ENCODE measurements at regions not wholly inside any gene's neighbourhood (a gene's known extent, or its start where the extent isn't known, plus 50 kb on each side); places are given as distances from the start of the nearest gene placed in this dataset.

DNA sequence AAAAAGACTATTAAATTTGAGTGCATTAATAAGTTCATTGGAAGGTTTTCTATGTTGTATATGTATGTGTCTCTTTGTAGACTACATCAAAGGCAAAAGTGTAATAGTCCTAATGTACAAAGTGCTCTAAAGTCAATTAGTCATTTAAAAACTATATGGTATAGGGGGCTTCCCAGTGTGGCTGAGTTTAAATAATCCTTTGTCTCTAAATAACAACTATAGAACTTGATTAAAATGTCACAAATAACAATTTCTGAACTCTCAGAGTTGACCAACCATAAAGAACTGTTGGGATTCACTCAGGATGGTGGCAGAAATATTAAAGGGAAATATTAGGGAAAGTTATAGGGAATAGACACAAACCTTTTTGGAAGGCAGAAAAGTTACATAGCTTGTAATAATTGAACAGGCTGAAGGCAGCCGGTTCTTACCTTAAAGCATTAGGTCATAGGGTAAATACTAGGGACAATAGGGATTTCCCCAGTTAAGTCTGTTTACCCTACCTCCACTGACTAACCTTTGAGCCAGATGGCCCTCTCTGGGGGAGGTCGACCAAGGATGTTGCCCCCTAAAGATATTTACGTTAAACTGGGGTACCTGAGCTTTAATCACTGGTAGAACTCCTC is 1054.2 kb downstream of the ARAP2 start:
- TF ChIP-seq, protein P1, sequence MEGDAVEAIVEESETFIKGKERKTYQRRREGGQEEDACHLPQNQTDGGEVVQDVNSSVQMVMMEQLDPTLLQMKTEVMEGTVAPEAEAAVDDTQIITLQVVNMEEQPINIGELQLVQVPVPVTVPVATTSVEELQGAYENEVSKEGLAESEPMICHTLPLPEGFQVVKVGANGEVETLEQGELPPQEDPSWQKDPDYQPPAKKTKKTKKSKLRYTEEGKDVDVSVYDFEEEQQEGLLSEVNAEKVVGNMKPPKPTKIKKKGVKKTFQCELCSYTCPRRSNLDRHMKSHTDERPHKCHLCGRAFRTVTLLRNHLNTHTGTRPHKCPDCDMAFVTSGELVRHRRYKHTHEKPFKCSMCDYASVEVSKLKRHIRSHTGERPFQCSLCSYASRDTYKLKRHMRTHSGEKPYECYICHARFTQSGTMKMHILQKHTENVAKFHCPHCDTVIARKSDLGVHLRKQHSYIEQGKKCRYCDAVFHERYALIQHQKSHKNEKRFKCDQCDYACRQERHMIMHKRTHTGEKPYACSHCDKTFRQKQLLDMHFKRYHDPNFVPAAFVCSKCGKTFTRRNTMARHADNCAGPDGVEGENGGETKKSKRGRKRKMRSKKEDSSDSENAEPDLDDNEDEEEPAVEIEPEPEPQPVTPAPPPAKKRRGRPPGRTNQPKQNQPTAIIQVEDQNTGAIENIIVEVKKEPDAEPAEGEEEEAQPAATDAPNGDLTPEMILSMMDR (conservative IDR thresholded peaks at IDR 0.05; ENCODE audit: low read depth, low read length), result no peak
- DNase-seq (ENCODE audit: low read depth), result no peak
- no peak overlapping the region for H3K4me3 ChIP-seq (ENCODE audit: low read length)

DNA sequence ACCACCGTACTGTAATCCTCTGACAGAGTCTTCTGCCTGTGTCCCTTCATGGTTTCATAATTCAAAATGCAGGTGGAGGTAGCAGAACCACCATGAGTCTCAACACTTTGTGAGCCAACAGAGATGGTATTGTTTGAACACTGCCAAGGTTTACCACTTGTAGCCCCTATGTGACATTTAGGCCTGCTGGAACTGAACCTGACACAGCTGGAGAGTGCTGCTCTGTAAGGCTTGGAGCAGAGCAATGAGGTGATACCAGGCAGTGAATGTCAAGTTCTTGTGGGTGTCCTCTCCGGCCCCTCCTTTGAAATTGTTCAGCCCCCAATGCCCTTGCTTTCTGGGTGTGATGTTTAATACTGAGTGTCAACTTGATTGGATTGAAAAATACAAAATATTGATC is 1042.9 kb downstream of the ARAP2 start:
- TF ChIP-seq, protein P1 (conservative IDR thresholded peaks at IDR 0.05; ENCODE audit: low read depth, low read length), result no peak
- DNase-seq (ENCODE audit: low read depth), result no peak
- no peak overlapping the region for H3K4me3 ChIP-seq (ENCODE audit: low read length)

DNA sequence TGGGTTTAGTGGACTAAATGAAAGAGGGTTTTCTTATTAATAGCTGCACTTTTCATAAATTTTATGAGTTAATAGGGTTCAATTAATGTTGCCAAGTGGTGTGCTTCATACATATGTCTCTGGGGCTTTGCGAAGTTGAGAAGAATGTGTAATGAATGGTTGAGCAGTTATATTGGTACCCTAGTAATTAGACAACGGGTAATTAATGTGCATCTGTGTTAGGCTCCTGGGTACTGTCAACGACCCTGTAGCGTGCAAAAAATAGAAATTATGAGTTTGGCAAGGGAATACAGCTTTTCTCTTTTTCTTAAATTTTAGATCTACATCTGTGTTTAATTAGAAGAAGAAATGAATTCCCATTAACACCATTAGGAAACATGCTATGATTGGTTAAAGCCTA is 1027.7 kb downstream of the ARAP2 start:
- no peak overlapping the region for H3K4me3 ChIP-seq (ENCODE audit: low read length)
- TF ChIP-seq, protein P1 (conservative IDR thresholded peaks at IDR 0.05; ENCODE audit: low read depth, low read length), result no peak
- no peak for DNase-seq (ENCODE audit: low read depth)

DNA sequence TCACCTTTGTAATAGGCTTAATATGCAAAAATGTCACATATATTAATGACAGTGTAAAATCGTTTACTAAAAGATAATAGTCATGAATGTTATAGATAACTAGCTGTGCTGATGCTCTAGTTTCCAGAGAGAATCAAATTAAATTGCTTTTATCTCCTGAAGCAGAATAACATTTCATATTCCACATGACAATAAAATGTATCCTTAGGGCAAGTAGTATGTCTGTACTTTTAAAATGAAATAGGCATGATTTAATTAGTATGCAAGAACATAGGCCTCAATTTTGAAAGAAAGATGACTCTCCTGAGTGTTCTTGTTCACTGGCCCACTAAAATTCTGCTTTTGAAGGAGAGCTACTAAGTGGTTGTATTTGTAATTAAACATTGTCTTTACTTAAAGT is 1027.0 kb downstream of the ARAP2 start:
- no peak for DNase-seq (ENCODE audit: low read depth)
- TF ChIP-seq, protein P1 (conservative IDR thresholded peaks at IDR 0.05; ENCODE audit: low read depth, low read length), result no peak
- no peak overlapping the region for H3K4me3 ChIP-seq (ENCODE audit: low read length)

DNA sequence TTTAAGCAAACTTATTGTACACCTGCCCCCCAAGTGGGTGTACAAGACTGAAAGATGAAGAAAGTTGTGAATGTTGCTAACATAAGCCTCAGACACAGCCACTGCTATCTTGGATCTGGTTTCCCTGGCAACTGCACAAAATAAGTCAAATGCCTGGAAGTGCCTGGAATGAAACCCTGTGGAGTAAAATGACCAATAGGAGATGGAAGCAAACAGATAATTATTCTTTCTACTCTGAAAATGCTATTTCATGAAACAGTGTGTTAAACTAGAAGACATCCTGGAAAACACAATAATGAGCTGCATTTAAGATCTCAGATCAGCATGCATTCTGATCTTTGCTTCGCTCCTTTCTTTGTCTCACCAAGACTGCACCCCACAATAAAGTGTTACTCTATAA is 1016.0 kb downstream of the ARAP2 start:
- peak; percentile 52 for DNase-seq (ENCODE audit: low read depth)
- TF ChIP-seq, protein P1 (conservative IDR thresholded peaks at IDR 0.05; ENCODE audit: low read depth, low read length), result no peak
- no peak overlapping the region for H3K4me3 ChIP-seq (ENCODE audit: low read length)

DNA sequence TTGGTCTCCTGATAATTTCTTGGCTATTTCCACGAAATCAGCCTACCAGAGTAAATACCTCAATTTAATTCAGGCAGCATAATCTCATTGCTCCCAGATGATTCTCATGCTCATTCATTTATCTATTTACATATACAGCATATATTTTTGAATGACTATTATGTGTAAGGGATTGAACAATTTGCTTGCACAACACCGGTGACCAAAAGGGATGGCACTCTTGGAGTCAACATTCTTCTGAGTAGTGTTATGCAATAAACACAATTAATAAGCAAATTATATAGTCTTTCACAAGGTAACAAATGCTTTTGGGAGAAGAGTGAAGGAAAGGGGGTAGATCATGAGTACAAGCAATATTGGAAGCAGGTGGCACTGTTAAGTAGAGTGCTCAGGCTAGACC is 1015.3 kb downstream of the ARAP2 start:
- H3K4me3 ChIP-seq (ENCODE audit: low read length), result no peak overlapping the region
- no peak for DNase-seq (ENCODE audit: low read depth)
- TF ChIP-seq, protein P1 (conservative IDR thresholded peaks at IDR 0.05; ENCODE audit: low read depth, low read length), result no peak

DNA sequence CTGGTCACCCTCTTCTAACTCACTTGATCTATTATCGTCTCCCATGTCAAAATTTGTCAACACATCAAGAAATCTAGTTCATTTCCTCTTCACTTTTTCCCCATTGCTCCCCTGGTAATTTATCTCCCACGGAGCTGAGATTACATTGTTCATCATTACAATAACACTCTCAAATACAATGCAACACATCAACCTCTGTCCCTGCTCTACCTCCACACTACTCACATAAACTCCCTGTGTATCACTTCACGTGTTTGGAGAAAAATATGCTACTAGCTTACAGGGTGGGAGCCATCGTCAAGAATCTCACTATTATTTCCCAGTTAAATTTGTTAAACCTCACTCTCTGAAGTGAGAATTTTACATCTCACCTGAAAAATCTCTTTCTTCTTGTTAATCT is 1006.4 kb downstream of the ARAP2 start:
- DNase-seq (ENCODE audit: low read depth), result no peak
- TF ChIP-seq, protein P1 (conservative IDR thresholded peaks at IDR 0.05; ENCODE audit: low read depth, low read length), result no peak
- H3K4me3 ChIP-seq (ENCODE audit: low read length), result no peak overlapping the region

Measured in retinal pigment epithelial cell (primary cell).